ENCODE measurements at regions not wholly inside any gene's neighbourhood (a gene's known extent, or its start where the extent isn't known, plus 50 kb on each side); places are given as distances from the start of the nearest gene placed in this dataset.
A peak's percentile ranks its signal among the peaks of the same experiment; 100 is the strongest.

GRCh38 chr2:65550246-65550645, 117.8 kb upstream of the SPRED2 start:
- Histone ChIP-seq H2BK15ac (ENCODE audit: low read length) (no peak overlapping the region), H3K23ac (ENCODE audit: insufficient read length) (no peak overlapping the region), H3K18ac (ENCODE audit: extremely low read depth, low read length) (no peak overlapping the region), H2BK120ac (replicated peaks; ENCODE audit: low read depth, low read length) (no peak overlapping the region), H3K23me2 (ENCODE audit: low read depth, low read length) (no peaks in the 10 kb centered on the region), H3K79me1 (ENCODE audit: low read depth, low read length) (no peaks in the 10 kb centered on the region), H4K91ac (replicated peaks; ENCODE audit: insufficient read length, low read length) (no peak overlapping the region), H4K8ac (ENCODE audit: extremely low read depth, insufficient read depth, low read length) (peak overlapping the region; percentile 2; the same call in 1 of the 2 replicates), H4K20me1 (replicated peaks in 1 of 2; ENCODE audit: control insufficient read depth in 1 of 2, insufficient read depth in 2 of 2, low read length in 2 of 2) (no peaks in the 10 kb centered on the region), H3K56ac (replicated peaks; ENCODE audit: insufficient read length, low read depth, low read length) (no peak overlapping the region), H3K27ac (ENCODE audit: low read depth, low read length) (no peak overlapping the region), H3K36me3 (ENCODE audit: control insufficient read depth in 2 of 4, insufficient read depth in 4 of 4, low read length in 3 of 4) (no peaks in the 10 kb centered on the region), H3K4ac (replicated peaks; ENCODE audit: insufficient read length, low read depth, low read length) (no peak overlapping the region), H3K9me3 (ENCODE audit: insufficient read depth in 2 of 2, low read depth in 1 of 2, low read length in 1 of 2) (no peaks in the 10 kb centered on the region), H3K4me3 (ENCODE audit: extremely low read depth in 1 of 4, insufficient read depth in 2 of 4, low read depth in 3 of 4, low read length in 4 of 4) (no peak overlapping the region), H3K9ac (replicated peaks in 1 of 4; ENCODE audit: extremely low read depth in 1 of 4, low read depth in 3 of 4, low read length in 3 of 4) (no peak overlapping the region), H3K27me3 (replicated peaks in 1 of 4; ENCODE audit: control insufficient read depth in 3 of 4, extremely low read depth in 1 of 4, insufficient read depth in 3 of 4, low read length in 3 of 4) (no peaks in the 10 kb centered on the region; a peak in 1 of 7 replicates), H2BK12ac (ENCODE audit: low read depth, low read length) (no peak overlapping the region), H4K5ac (ENCODE audit: insufficient read length, low read depth, low read length) (no peak overlapping the region), H2AFZ (ENCODE audit: low read length) (no peak overlapping the region), H3K4me2 (ENCODE audit: insufficient read depth in 1 of 2, low read depth in 2 of 2, low read length in 2 of 2) (no peak overlapping the region), H3K14ac (ENCODE audit: insufficient read length) (no peak overlapping the region), H2BK5ac (ENCODE audit: low read depth, low read length) (no peak overlapping the region), H3K4me1 (replicated peaks in 1 of 4; ENCODE audit: control insufficient read depth in 3 of 4, insufficient read depth in 4 of 4, low read length in 3 of 4) (no peaks in the 10 kb centered on the region), H2BK20ac (ENCODE audit: low read length) (no peak overlapping the region), H3K79me2 (ENCODE audit: control insufficient read depth in 1 of 2, insufficient read depth in 2 of 2, low read length in 2 of 2) (no peaks in the 10 kb centered on the region), H2AK5ac (ENCODE audit: low read depth, low read length) (no peak overlapping the region)
- 56% methylated on average over 7 of the region's 7 CpGs; no CpG with 5 or more reads in 1 of the 2 experiments for WGBS, 2 experiments (ENCODE audit: extremely low coverage in 1 of 2, insufficient coverage in 1 of 2, insufficient read length in 1 of 2, insufficient replicate concordance in 2 of 2, low coverage in 1 of 2, low lambda C conversion rate in 2 of 2, missing lambda C conversion rate in 1 of 2)
- FAIRE-seq, result no peak
- POLR2A ChIA-PET (ENCODE audit: partially characterized antibody), result no interaction called here
- CTCF ChIA-PET (ENCODE audit: partially characterized antibody), result interaction anchor here (0.9 to 1.2 kb wide), 2 partner anchors 37 to 112 kb away, joined by 3 read pairs; no protein-coding TSS in a partner anchor
- no peak for TF ChIP-seq MAFK (IDR thresholded peaks at IDR 0.05; ENCODE audit: low read depth, low read length)
- no peak for TF ChIP-seq GABPA (IDR thresholded peaks at IDR 0.05; ENCODE audit: borderline replicate concordance, insufficient read depth, low read length)
- TF ChIP-seq BRCA1 (IDR thresholded peaks at IDR 0.05; ENCODE audit: low read depth, low read length), result no peak
- TF ChIP-seq GTF2F1 (IDR thresholded peaks at IDR 0.05; ENCODE audit: borderline replicate concordance, low read depth, low read length), result no peak
- TF ChIP-seq CHD1 (IDR thresholded peaks at IDR 0.05; ENCODE audit: low read depth, low read length), result no peak
- TF ChIP-seq POLR2A (IDR thresholded peaks at IDR 0.05; ENCODE audit: control extremely low read depth in 1 of 2, low read depth in 2 of 2, low read length in 2 of 2), result no peak
- no peak for TF ChIP-seq BACH1 (IDR thresholded peaks at IDR 0.05; ENCODE audit: low read length)
- TF ChIP-seq MAX (IDR thresholded peaks at IDR 0.05), result no peak
- no peak for TF ChIP-seq KDM5A (IDR thresholded peaks at IDR 0.05; ENCODE audit: low read length)
- no peak for DNase-seq (ENCODE audit: low read depth in 1 of 2, low spot score in 2 of 2)
